Osteoblast (primary cell): ENCODE measurements at regions not wholly inside any gene's neighbourhood (a gene's known extent, or its start where the extent isn't known, plus 50 kb on each side); places are given as distances from the start of the nearest gene placed in this dataset.

Experiments
- DNase-seq: peaks from one replicate; pipeline ENCODE4 v3.0.0; 2011; ENCODE audit warnings: low spot score, mixed read lengths; ENCODE audit not compliant: insufficient read length; ENCODE audit errors: missing footprints
- H2AFZ ChIP-seq: 2 replicates; pipeline ENCODE4 v1.6.0; 2011; ENCODE audit warnings: mild to moderate bottlenecking, low read length
- H3K27ac ChIP-seq: 2 replicates; pipeline ENCODE4 v1.5.1; 2011; ENCODE audit warnings: mild to moderate bottlenecking, low read depth, low read length, moderate library complexity
- H3K27me3 ChIP-seq: 2 replicates; pipeline ENCODE4 v1.6.0; 2012; ENCODE audit warnings: mild to moderate bottlenecking, control low read depth, inconsistent platforms, low read length, moderate library complexity; ENCODE audit not compliant: insufficient read depth
- H3K36me3 ChIP-seq: 2 replicates; pipeline ENCODE4 v1.5.1; 2011; ENCODE audit warnings: mild to moderate bottlenecking, low read length, control low read depth, moderate library complexity; ENCODE audit not compliant: insufficient read depth
- H3K4me1 ChIP-seq: 2 replicates; pipeline ENCODE4 v1.5.1; 2011; ENCODE audit warnings: mild to moderate bottlenecking, low read length, control low read depth, moderate library complexity; ENCODE audit not compliant: insufficient read depth
- H3K4me2 ChIP-seq: 2 replicates; pipeline ENCODE4 v1.6.0; 2011; ENCODE audit warnings: mild to moderate bottlenecking, low read length; ENCODE audit not compliant: insufficient read depth
- H3K4me3 ChIP-seq: fragments of 200-600 bp; sonication (generic); 3 replicates; pipeline ENCODE4 v1.5.1; 2012; ENCODE audit warnings: mild to moderate bottlenecking, low read length, inconsistent platforms; ENCODE audit not compliant: insufficient read depth
- H3K79me2 ChIP-seq: 2 replicates; pipeline ENCODE4 v1.6.0; 2012; ENCODE audit warnings: mild to moderate bottlenecking, low read length, control low read depth, inconsistent platforms; ENCODE audit not compliant: insufficient read depth
- H3K9me3 ChIP-seq: 2 replicates; pipeline ENCODE4 v1.5.1; 2011; ENCODE audit warnings: low read depth, low read length, control low read depth
- H4K20me1 ChIP-seq: 2 replicates; pipeline ENCODE4 v1.6.0; 2012; ENCODE audit warnings: mild to moderate bottlenecking, low read length, control low read depth; ENCODE audit not compliant: insufficient read depth
- TF ChIP-seq, protein P1 (sequence below): IDR thresholded peaks from 2 replicates; pipeline ENCODE4 v1.5.1; 2011; ENCODE audit warnings: mild to moderate bottlenecking, low read depth, low read length, moderate library complexity; ENCODE audit errors: extremely low read depth

GRCh38 chr1:192443616-192444015 lies 126.8 kb downstream of the RGS21 start:
- Histone ChIP-seq H3K27me3 (no peaks in the 10 kb centered on the region), H3K79me2 (no peaks in the 10 kb centered on the region), H4K20me1 (no peaks in the 10 kb centered on the region), H3K36me3 (no peaks in the 10 kb centered on the region), H3K4me2 (no peak overlapping the region), H3K4me3 (no peak overlapping the region), H3K4me1 (peaks cover 21% of the 10 kb centered on the region), H2AFZ (no peak overlapping the region), H3K27ac (no peak overlapping the region), H3K9me3 (no peaks in the 10 kb centered on the region)
- DNase-seq, result no peak
- TF ChIP-seq, protein P1, sequence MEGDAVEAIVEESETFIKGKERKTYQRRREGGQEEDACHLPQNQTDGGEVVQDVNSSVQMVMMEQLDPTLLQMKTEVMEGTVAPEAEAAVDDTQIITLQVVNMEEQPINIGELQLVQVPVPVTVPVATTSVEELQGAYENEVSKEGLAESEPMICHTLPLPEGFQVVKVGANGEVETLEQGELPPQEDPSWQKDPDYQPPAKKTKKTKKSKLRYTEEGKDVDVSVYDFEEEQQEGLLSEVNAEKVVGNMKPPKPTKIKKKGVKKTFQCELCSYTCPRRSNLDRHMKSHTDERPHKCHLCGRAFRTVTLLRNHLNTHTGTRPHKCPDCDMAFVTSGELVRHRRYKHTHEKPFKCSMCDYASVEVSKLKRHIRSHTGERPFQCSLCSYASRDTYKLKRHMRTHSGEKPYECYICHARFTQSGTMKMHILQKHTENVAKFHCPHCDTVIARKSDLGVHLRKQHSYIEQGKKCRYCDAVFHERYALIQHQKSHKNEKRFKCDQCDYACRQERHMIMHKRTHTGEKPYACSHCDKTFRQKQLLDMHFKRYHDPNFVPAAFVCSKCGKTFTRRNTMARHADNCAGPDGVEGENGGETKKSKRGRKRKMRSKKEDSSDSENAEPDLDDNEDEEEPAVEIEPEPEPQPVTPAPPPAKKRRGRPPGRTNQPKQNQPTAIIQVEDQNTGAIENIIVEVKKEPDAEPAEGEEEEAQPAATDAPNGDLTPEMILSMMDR, result no peak

- DNase-seq, result no peak
- Histone ChIP-seq H3K9me3 (no peaks in the 10 kb centered on the region), H3K27ac (no peak overlapping the region), H3K4me2 (peak overlapping the region; percentile 59), H4K20me1 (no peaks in the 10 kb centered on the region), H3K4me1 (peaks cover 9% of the 10 kb centered on the region), H3K79me2 (no peaks in the 10 kb centered on the region), H3K36me3 (no peaks in the 10 kb centered on the region), H3K4me3 (no peak overlapping the region), H2AFZ (no peak overlapping the region), H3K27me3 (no peaks in the 10 kb centered on the region)
- TF ChIP-seq, protein P1, result no peak
These were observed 128.4 kb downstream of the RGS21 start for GRCh38 chr1:192445241-192445640.

DNA sequence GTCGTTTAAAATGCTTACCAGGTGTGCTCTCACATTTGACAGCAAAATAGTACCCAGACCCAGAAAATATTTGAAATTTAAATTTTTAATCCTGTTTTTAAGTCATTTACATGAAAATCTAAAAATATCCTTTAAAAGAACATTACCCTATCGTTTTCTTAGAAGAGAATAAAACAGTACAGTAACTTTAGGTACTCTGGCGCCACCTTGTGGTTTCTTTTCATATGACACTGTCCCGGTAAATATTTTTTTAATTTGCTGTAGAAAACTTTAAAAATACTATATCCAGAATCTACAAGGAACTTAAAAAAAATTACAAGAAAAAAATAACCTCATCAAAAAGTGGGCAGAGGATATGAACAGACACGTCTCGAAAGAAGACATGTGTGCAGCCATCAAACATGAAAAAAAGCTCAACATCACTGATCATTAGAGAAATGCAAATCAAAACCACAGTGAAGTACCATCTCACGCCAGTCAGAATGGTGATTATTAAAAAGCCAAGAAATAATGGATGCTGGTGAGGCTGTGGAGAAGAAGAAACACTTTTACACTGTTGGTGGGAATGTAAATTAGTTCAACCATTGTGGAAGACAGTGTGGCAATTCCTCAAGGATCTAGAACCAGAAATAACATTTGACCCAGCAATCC lies 129.2 kb downstream of the RGS21 start:
- no peak overlapping the region for H2AFZ ChIP-seq
- no peak overlapping the region for H3K4me3 ChIP-seq
- no peaks in the 10 kb centered on the region for H3K9me3 ChIP-seq
- no peak overlapping the region for H3K27ac ChIP-seq
- H3K27me3 ChIP-seq, result no peaks in the 10 kb centered on the region
- TF ChIP-seq, protein P1, result peak; percentile 77
- H3K36me3 ChIP-seq, result no peaks in the 10 kb centered on the region
- H4K20me1 ChIP-seq, result no peaks in the 10 kb centered on the region
- H3K4me2 ChIP-seq, result peak overlapping the region; percentile 59
- H3K4me1 ChIP-seq, result peaks cover 9% of the 10 kb centered on the region
- no peak for DNase-seq
- no peaks in the 10 kb centered on the region for H3K79me2 ChIP-seq

DNA sequence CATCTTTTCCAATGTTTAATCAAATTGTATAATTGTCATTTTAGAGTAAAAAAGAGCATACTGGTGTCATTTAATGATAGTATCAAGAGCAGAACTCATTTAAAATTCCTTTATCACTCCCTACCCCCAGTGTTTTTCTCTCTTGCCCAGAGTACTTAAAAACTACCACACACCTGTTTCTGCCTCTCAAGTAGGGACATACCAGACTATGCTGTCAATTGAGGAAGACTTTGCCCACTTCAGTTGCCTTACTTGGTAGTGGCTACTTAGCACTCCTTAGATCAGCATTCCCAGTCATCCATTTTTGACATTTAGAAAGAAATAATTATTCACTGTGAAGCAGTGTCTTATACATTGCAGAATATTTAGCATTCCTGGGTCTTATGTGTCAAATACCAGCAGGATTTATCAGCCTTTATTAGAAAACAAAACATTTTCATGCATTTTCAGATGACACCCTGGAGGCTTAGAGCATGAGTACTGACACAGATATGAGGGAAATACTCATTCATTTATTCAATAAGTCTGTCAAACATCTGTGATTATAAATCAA lies 127.5 kb upstream of the RGS1 start:
- TF ChIP-seq, protein P1, result no peak
- H3K4me3 ChIP-seq, result no peak overlapping the region
- H3K27ac ChIP-seq, result no peak overlapping the region
- H3K4me2 ChIP-seq, result no peak overlapping the region
- H3K4me1 ChIP-seq, result peaks cover 9% of the 10 kb centered on the region
- H3K79me2 ChIP-seq, result no peaks in the 10 kb centered on the region
- no peak for DNase-seq
- H3K36me3 ChIP-seq, result no peaks in the 10 kb centered on the region
- H4K20me1 ChIP-seq, result no peaks in the 10 kb centered on the region
- peak overlapping the region; percentile 17 for H2AFZ ChIP-seq
- no peaks in the 10 kb centered on the region for H3K27me3 ChIP-seq
- H3K9me3 ChIP-seq, result no peaks in the 10 kb centered on the region
